PFSK-1 (cell line): ENCODE measurements at regions not wholly inside any gene's neighbourhood (a gene's known extent, or its start where the extent isn't known, plus 50 kb on each side); places are given as distances from the start of the nearest gene placed in this dataset.

Experiments
- REST ChIP-seq, 2 experiments: IDR thresholded peaks; 2 replicates each; pipeline versions ENCODE4 v1.6.1 to v1.8.0; 2011 to 2012; ENCODE audit warnings: low read depth in 2 of 2, low read length in 2 of 2, control low read depth in 1 of 2, inconsistent platforms in 1 of 2, mild to moderate bottlenecking in 1 of 2, moderate library complexity in 1 of 2; ENCODE audit not compliant: insufficient read depth in 1 of 2
- TAF1 ChIP-seq: IDR thresholded peaks from 2 replicates; pipeline ENCODE4 v1.6.1; 2012; ENCODE audit warnings: low read length, control low read depth, borderline replicate concordance; ENCODE audit not compliant: insufficient read depth

- TF ChIP-seq TAF1 = no peak
- no peak for TF ChIP-seq REST (IDR thresholded peaks at IDR 0.05; ENCODE audit: insufficient read depth in 1 of 2, low read depth in 2 of 2, low read length in 2 of 2)
Observed at GRCh38 chr6:148218542-148219258, 123.9 kb upstream of the SASH1 start.
